ENCODE measurements at regions not wholly inside any gene's neighbourhood (a gene's known extent, or its start where the extent isn't known, plus 50 kb on each side); places are given as distances from the start of the nearest gene placed in this dataset.
"Not testable (repeated sequence)": the region's sequence is repeated elsewhere in the genome, so short reads cannot be mapped to it uniquely, and the experiment has no call there.

DNA sequence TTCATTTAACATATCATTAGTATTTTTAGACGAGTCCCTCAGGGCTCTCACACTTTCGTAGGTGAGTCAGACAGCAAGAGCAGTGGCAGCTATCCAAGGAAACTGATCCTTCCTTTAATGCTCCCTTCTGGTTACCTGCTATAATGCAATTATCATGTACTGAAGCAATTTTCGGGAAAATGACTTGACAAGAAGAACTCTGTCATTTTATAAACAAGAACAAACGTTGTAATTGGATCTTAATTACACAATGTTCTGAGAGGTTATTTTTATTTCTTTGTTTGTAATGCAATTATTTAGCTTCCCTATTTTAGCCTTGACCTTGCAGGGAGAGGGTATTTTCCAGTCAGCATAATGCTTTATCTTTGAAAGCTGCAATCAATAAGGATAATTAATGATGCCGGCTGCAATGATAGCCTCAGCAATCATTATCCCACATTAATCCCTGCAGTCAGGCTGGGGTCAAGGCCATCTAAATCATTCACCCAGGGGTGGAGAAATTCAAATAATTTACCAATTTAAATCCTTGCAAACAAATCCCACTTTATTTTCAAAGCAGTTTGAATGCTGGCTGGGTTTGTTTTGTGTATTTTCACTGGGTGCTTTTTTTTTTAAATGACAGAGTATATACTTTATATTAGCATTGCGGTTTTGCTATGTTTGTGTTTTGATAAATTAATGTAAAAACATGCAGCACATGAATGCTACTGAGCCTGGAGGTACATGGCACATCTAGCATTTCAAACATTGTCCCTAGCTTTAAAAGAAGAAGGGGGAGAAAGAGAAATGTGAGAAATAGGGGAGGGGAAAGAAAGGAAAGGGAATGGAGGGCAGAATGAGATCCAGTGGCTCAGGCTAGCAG, 249.9 kb downstream of the SHOX2 start:
- TF ChIP-seq, protein P1, sequence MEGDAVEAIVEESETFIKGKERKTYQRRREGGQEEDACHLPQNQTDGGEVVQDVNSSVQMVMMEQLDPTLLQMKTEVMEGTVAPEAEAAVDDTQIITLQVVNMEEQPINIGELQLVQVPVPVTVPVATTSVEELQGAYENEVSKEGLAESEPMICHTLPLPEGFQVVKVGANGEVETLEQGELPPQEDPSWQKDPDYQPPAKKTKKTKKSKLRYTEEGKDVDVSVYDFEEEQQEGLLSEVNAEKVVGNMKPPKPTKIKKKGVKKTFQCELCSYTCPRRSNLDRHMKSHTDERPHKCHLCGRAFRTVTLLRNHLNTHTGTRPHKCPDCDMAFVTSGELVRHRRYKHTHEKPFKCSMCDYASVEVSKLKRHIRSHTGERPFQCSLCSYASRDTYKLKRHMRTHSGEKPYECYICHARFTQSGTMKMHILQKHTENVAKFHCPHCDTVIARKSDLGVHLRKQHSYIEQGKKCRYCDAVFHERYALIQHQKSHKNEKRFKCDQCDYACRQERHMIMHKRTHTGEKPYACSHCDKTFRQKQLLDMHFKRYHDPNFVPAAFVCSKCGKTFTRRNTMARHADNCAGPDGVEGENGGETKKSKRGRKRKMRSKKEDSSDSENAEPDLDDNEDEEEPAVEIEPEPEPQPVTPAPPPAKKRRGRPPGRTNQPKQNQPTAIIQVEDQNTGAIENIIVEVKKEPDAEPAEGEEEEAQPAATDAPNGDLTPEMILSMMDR (IDR thresholded peaks at IDR 0.05; ENCODE audit: insufficient read depth, low read length, missing control alignments), result no peak
- ChIA-PET CTCF (interaction anchor here (0.9 kb wide), 1 partner anchor 8 kb away, joined by 3 read pairs; no protein-coding TSS in a partner anchor), POLR2A (no interaction called here)
- H3K4me3 ChIP-seq (ENCODE audit: low read depth, low read length), result no peak overlapping the region
- no peak for DNase-seq (ENCODE audit: low read depth, low spot score)

DNA sequence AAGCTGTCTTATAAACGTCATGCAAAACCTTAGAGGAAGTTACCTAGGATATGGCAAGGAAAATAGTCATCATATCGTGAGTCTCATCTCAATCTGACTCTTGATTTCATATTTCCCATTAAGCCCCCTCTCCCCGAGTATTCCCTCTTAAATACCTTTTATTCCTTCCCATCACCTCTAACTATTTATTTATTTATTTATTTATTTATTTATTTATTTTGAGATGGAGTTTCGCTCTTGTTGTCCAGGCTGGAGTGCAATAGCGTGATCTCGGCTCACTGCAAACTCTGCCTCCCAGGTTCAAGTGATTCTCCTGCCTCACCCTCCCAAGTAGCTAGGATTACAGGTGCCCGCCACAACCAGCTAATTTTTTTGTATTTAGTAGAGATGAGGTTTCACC, 260.4 kb downstream of the SHOX2 start:
- CTCF ChIA-PET; POLR2A ChIA-PET; DNase-seq (ENCODE audit: low read depth, low spot score); H3K4me3 ChIP-seq (ENCODE audit: low read depth, low read length): not testable (repeated sequence)

DNA sequence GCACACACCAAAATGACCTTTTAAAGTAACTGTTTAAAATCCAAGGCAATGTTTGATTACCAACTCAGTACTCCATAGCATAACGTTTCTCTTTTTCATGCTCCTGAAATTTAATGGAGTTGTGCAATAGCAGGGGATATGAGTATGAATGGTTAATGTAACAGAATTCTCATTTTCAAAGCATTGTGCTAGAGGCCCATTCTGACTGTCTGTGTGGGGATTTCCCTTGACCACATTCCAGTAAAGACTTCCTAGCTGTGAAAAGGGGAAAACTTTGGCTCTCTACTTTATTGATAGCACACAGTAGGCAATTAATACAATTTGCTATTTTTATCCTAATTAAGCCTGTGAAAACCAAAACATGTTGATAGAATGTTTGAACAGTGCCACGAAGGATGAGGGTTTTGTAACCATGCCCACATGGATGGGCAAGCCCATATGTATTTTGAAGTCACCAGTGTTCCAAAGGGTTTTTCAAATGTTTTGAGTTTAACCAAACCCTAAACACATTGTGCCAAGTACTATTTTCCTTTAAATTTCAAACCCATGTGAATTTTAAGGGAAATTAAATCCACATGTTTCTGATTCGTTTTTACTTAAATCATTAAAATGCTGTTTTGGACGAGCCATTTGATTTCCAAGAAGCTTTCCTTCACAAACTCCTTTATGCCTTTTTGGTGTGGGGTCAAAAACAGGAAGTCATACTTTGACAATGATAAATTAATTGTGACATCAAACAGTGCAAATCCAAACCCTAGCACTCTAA, 261.2 kb downstream of the SHOX2 start:
- CTCF ChIA-PET, result no interaction called here
- peak; percentile 12 for DNase-seq (ENCODE audit: low read depth, low spot score)
- H3K4me3 ChIP-seq (ENCODE audit: low read depth, low read length), result no peak overlapping the region
- TF ChIP-seq, protein P1 (IDR thresholded peaks at IDR 0.05; ENCODE audit: insufficient read depth, low read length, missing control alignments), result no peak
- POLR2A ChIA-PET, result no interaction called here

DNA sequence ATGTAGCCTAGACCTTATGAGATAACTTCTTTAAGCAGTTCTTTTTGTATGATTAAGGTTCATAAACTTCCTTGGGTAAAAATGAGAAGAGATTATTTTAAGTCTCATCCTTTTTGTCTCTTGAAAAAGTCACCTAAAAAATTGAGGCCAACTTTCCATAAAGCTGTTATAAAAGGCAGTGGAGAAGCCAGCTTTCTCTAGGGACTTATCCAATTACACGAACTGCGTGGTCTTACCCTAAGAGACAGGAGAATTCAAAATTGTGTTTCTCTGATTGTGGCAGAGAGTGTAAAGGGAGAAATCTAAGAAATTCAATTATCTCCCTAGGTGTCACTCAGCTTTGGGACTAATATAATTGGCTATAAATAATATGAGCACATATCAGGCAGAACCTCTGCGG, 262.0 kb downstream of the SHOX2 start:
- H3K4me3 ChIP-seq (ENCODE audit: low read depth, low read length), result no peak overlapping the region
- no peak for DNase-seq (ENCODE audit: low read depth, low spot score)
- ChIA-PET CTCF (no interaction called here), POLR2A (no interaction called here)
- TF ChIP-seq, protein P1 (IDR thresholded peaks at IDR 0.05; ENCODE audit: insufficient read depth, low read length, missing control alignments), result no peak

DNA sequence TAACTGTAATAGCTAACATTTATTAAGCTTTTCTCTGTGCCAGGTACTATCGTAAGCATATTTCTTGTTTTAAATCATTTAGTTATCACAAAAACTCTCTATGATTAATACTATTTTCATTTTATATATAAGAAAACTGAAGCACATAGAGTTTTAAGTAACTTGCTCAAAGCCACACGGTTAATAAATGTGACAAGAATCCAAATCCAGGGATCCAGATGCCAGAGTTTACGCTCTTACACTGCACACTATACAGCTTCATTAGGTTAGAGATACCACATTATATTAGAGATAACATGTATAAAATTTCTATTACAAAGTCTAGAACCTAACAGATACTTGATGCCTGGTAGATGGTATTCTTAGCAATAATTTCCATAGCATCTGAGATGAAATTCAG, 265.2 kb downstream of the SHOX2 start:
- no peak for DNase-seq (ENCODE audit: low read depth, low spot score)
- ChIA-PET POLR2A (no interaction called here), CTCF (no interaction called here)
- H3K4me3 ChIP-seq (ENCODE audit: low read depth, low read length), result no peak overlapping the region
- TF ChIP-seq, protein P1 (IDR thresholded peaks at IDR 0.05; ENCODE audit: insufficient read depth, low read length, missing control alignments), result no peak

DNA sequence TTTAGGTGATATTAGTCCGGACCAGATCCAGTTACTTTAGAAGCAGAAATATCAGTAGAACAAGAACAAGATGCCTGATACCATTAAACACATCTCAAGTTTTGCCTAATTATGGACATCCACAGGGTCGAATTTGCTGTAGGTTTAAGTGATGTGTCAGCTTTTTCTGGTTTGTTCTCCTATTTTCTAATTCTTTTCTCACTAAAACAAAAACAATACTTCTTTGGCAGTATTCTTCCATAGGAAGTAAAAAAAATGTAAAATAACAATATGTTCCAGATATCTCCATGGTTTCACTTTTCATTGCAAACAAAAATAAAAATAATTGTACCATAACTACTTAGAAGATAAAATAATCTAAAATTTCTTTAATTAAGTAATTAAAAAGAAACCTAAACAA, 265.7 kb downstream of the SHOX2 start:
- ChIA-PET POLR2A (no interaction called here), CTCF (no interaction called here)
- H3K4me3 ChIP-seq (ENCODE audit: low read depth, low read length), result no peak overlapping the region
- TF ChIP-seq, protein P1 (IDR thresholded peaks at IDR 0.05; ENCODE audit: insufficient read depth, low read length, missing control alignments), result no peak
- DNase-seq (ENCODE audit: low read depth, low spot score), result no peak

Measured in AG04449 (cell line).